ENCODE measurements at regions not wholly inside any gene's neighbourhood (a gene's known extent, or its start where the extent isn't known, plus 50 kb on each side); places are given as distances from the start of the nearest gene placed in this dataset.

DNA sequence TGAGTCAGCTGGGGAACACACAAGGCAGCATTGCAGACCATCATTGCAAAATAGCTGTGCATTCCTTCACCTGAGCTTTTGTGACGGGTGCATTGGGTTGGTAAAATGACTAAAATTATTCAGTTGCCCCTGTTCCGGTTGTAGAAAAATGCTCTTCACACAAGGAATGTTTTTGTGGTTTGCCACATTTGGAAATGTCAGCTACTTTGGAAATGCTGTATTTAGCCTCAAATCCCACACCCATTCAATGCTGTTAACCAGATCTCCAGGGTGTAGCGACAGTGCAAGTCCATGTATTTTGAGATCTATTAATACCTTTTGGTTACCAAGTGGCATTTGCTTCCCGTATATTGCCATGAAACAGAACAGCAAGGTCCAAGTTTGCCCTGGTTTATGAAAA lies 201.2 kb downstream of the FOXA2 start:
- no peak overlapping the region for H2BK20ac ChIP-seq (ENCODE audit: low read depth, low read length, poor library complexity, severe bottlenecking)
- no peaks in the 10 kb centered on the region for H3K27me3 ChIP-seq (ENCODE audit: insufficient read depth, low read length)
- H3T11ph ChIP-seq (ENCODE audit: low read length): no peak overlapping the region
- H2BK12ac ChIP-seq (ENCODE audit: insufficient read length, low read depth, low read length): no peak overlapping the region
- Mint-ChIP-seq H3K27me3 (ENCODE audit: low read depth) (peaks cover 40% of the 10 kb centered on the region), H3K36me3 (ENCODE audit: insufficient read depth in 1 of 3, low read depth in 3 of 3) (no peaks in the 10 kb centered on the region), H3K27ac (no peak overlapping the region), H3K9me3 (no peaks in the 10 kb centered on the region), H3K4me3 (no peak overlapping the region), H3K4me1 (no peaks in the 10 kb centered on the region)
- no peaks in the 10 kb centered on the region for H3K4me1 ChIP-seq (ENCODE audit: insufficient read depth, low read length)
- no CpG with 5 or more reads among the region's 4 CpGs for WGBS (ENCODE audit: extremely low coverage, insufficient read length, low lambda C conversion rate)
- H2BK15ac ChIP-seq (ENCODE audit: low read depth, low read length): no peak overlapping the region
- no peaks in the 10 kb centered on the region for H4K20me1 ChIP-seq (ENCODE audit: control insufficient read depth, insufficient read depth, insufficient read length)
- no peak overlapping the region for H4K5ac ChIP-seq (ENCODE audit: insufficient read length, low read depth, low read length)
- H4K91ac ChIP-seq (ENCODE audit: insufficient read length, low read depth, low read length): no peak overlapping the region
- no peak overlapping the region for H3K4ac ChIP-seq (ENCODE audit: low read depth, low read length)
- no peak overlapping the region for H3K23ac ChIP-seq (ENCODE audit: insufficient read length, low read depth, low read length)
- no peaks in the 10 kb centered on the region for H3K23me2 ChIP-seq (ENCODE audit: insufficient read length, low read depth, low read length, poor library complexity, severe bottlenecking)
- TF ChIP-seq, protein P1, sequence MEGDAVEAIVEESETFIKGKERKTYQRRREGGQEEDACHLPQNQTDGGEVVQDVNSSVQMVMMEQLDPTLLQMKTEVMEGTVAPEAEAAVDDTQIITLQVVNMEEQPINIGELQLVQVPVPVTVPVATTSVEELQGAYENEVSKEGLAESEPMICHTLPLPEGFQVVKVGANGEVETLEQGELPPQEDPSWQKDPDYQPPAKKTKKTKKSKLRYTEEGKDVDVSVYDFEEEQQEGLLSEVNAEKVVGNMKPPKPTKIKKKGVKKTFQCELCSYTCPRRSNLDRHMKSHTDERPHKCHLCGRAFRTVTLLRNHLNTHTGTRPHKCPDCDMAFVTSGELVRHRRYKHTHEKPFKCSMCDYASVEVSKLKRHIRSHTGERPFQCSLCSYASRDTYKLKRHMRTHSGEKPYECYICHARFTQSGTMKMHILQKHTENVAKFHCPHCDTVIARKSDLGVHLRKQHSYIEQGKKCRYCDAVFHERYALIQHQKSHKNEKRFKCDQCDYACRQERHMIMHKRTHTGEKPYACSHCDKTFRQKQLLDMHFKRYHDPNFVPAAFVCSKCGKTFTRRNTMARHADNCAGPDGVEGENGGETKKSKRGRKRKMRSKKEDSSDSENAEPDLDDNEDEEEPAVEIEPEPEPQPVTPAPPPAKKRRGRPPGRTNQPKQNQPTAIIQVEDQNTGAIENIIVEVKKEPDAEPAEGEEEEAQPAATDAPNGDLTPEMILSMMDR (conservative IDR thresholded peaks at IDR 0.05): no peak
- H2BK120ac ChIP-seq (ENCODE audit: low read depth, low read length, poor library complexity, severe bottlenecking): no peak overlapping the region
- H4K8ac ChIP-seq (replicated peaks; ENCODE audit: insufficient read length, low read depth, low read length): no peak overlapping the region
- no peak overlapping the region for H2BK5ac ChIP-seq (ENCODE audit: insufficient read length, low read length)
- no peak overlapping the region for H3K56ac ChIP-seq (ENCODE audit: insufficient read length, low read depth, low read length)
- no peak overlapping the region for H2AK5ac ChIP-seq (ENCODE audit: insufficient read length, low read length)
- H3K79me2 ChIP-seq (ENCODE audit: insufficient read depth, low read length): no peaks in the 10 kb centered on the region
- H3K9ac ChIP-seq (ENCODE audit: extremely low read depth, insufficient read length, low read length): no peak overlapping the region
- H2AFZ ChIP-seq (ENCODE audit: low read length): no peak overlapping the region
- no peaks in the 10 kb centered on the region for H3K9me3 ChIP-seq (ENCODE audit: control insufficient read depth, low read depth, low read length)
- H3K27ac ChIP-seq (ENCODE audit: insufficient read length, low read depth, low read length): no peak overlapping the region
- no peak for DNase-seq
- no peak overlapping the region for H3K14ac ChIP-seq (ENCODE audit: insufficient read depth, low read length)
- H3K18ac ChIP-seq (ENCODE audit: insufficient read length, low read depth, low read length): no peak overlapping the region
- no peak overlapping the region for H3K4me2 ChIP-seq (ENCODE audit: insufficient read depth, insufficient read length, low read length)
- no peaks in the 10 kb centered on the region for H3K79me1 ChIP-seq (ENCODE audit: insufficient read depth, low read depth, low read length, poor library complexity, severe bottlenecking)

Data from H9 (cell line).